ENCODE measurements at regions not wholly inside any gene's neighbourhood (a gene's known extent, or its start where the extent isn't known, plus 50 kb on each side); places are given as distances from the start of the nearest gene placed in this dataset.

DNA sequence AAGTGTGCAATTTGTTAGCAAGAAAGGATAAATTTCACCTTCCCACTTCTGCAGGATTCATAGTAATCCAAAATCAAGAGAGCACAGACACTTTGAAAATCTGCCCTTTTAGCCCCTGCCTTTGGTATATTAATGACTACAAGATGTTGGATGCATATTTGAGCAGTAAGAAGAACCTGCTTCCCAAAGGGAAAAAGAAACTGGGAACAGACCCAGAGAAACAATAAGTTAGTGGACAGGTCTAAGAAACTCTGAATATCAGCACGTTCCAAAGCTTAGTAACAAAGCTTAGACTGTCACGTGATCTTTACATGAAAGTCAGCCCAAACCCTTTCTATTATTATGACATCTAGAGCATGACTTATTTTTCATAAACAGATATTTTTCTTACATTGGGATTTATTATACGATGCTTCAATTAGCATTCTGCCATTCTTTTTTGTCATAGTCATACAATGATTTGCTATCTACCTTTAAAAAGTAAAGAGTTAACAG lies 390.9 kb upstream of the ADGRL2 start:
- no peaks in the 10 kb centered on the region for H3K27me3 Mint-ChIP-seq
- ChIA-PET POLR2A (no interaction called here), CTCF (no interaction called here)
- no peak overlapping the region for H3K27ac Mint-ChIP-seq
- H3K36me3 Mint-ChIP-seq (ENCODE audit: low read depth) = no peaks in the 10 kb centered on the region
- DNase-seq = no peak
- H3K9me3 Mint-ChIP-seq = no peaks in the 10 kb centered on the region
- no peaks in the 10 kb centered on the region for H3K4me1 Mint-ChIP-seq
- no peak overlapping the region for H3K4me3 Mint-ChIP-seq

DNA sequence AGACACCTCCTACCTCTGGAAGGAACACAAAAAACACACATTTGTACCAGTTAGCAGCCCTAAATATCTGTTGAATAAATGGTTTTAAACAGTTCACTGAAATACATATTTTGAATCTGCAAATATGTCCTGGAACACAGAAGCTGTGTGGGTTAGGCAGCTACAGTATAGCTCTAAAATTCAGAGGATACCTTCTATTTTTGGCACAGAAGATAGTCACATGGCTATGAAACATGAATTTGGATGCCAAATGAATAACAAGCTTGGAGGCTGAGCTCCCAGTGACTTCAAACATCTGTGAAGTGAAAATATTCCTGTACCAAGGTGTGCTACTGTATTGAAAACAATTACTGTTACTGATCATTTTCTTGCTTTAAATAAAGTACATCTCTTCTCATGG lies 391.5 kb upstream of the ADGRL2 start:
- Mint-ChIP-seq H3K27me3 (no peaks in the 10 kb centered on the region), H3K36me3 (ENCODE audit: low read depth) (no peaks in the 10 kb centered on the region), H3K27ac (no peak overlapping the region), H3K9me3 (no peaks in the 10 kb centered on the region), H3K4me1 (no peaks in the 10 kb centered on the region), H3K4me3 (no peak overlapping the region)
- POLR2A ChIA-PET = no interaction called here
- DNase-seq = no peak
- CTCF ChIA-PET = no interaction called here

DNA sequence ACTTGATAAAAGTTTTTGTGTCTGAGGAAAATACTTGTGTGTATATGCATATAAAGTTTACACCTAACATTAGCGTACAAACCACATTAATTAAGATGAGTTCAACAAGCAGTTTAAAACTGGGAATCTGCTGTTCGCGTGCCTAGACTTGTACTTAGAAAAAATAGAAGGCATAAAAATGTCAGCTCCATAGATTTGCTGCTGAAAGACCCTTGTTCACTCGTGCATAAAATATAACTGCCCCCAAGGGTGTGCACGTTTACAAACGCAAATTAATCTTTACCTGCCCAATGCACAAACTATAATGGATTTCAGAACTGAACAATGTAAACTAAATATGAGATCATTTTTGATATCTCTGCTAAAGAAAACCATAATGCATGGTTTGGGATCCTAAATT lies 392.3 kb upstream of the ADGRL2 start:
- H3K27ac Mint-ChIP-seq = no peak overlapping the region
- CTCF ChIA-PET = no interaction called here
- no peak overlapping the region for H3K4me3 Mint-ChIP-seq
- no peak for DNase-seq
- H3K36me3 Mint-ChIP-seq (ENCODE audit: low read depth) = no peaks in the 10 kb centered on the region
- POLR2A ChIA-PET = no interaction called here
- H3K9me3 Mint-ChIP-seq = no peaks in the 10 kb centered on the region
- no peaks in the 10 kb centered on the region for H3K4me1 Mint-ChIP-seq
- H3K27me3 Mint-ChIP-seq = no peaks in the 10 kb centered on the region

DNA sequence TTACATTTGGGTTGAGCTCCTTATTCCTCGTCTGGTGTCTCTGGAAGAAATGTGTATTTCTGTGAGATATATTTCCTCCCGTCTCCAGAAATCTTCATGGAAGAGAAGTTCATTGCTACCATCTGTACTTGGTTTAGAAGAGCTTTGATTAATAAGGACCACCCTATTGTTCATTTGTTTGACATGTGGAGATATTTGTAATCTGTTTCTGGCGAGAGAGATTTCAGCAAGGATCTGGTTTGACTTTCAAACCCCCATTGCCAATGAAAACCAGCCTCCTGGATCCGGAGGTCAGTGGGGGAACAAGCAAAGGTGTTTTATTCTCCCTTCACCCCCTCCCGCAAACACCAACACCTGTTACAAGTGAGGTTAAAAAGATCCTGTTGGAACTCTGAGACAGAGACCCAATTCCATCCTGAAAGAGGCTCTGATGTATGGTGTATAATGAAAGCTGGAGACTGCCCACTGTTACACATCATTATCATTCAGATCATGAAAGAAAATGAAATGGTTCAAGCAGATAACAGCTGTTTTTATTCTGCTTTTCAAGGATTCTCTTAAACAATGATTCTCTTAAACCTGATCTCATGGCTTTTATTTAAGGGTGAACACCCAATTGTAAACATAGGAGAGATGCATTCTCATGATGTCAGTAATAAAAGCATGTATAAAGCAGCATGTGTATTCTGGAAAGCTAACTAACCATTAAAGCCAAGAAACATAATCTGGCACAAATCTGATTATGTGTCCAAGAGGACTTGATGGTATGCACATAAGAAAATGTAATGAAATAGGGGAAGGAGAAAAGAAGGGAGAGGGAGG lies 393.5 kb upstream of the ADGRL2 start:
- H3K4me3 Mint-ChIP-seq = no peak overlapping the region
- ChIA-PET POLR2A (no interaction called here), CTCF (no interaction called here)
- DNase-seq = no peak
- no peak overlapping the region for H3K27ac Mint-ChIP-seq
- H3K27me3 Mint-ChIP-seq = no peaks in the 10 kb centered on the region
- H3K4me1 Mint-ChIP-seq = no peaks in the 10 kb centered on the region
- H3K36me3 Mint-ChIP-seq (ENCODE audit: low read depth) = no peaks in the 10 kb centered on the region
- H3K9me3 Mint-ChIP-seq = no peaks in the 10 kb centered on the region

DNA sequence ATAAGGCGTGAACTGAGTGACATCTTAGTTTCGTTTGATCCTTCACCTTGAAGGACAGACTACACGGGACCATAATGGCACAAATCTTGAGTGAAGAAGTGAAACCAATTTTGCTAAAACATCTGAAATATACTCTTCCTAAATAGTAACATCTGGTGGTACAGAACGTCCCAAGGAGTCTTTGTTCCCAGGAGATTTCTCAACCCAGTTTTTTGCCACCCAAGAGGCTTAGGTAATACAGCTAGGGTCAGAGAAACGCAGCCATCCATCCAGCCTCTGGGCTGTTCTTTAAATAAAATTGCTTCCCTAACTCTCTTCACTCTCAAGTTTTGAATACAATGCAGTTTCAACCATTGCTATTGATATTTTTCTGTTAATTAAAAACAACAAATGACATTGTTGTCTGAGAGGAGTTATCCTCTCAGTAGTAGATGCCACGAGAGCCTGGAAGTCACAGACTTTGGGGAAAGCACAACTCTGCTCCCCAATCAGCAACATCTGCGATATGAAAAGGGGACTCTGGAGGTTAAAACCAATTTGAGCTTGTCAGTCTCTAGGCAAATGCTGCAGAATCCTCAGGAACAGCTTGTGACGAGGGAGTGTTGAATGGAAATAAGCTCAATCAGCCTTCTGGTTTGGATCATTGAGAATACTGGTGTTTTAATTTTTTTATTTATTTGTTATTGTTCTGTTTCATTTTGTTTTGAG lies 394.3 kb upstream of the ADGRL2 start:
- Mint-ChIP-seq H3K36me3 (ENCODE audit: low read depth) (no peaks in the 10 kb centered on the region), H3K27ac (no peak overlapping the region), H3K9me3 (no peaks in the 10 kb centered on the region), H3K4me1 (no peaks in the 10 kb centered on the region), H3K27me3 (no peaks in the 10 kb centered on the region), H3K4me3 (no peak overlapping the region)
- no peak for DNase-seq
- CTCF ChIA-PET = no interaction called here
- POLR2A ChIA-PET = no interaction called here

DNA sequence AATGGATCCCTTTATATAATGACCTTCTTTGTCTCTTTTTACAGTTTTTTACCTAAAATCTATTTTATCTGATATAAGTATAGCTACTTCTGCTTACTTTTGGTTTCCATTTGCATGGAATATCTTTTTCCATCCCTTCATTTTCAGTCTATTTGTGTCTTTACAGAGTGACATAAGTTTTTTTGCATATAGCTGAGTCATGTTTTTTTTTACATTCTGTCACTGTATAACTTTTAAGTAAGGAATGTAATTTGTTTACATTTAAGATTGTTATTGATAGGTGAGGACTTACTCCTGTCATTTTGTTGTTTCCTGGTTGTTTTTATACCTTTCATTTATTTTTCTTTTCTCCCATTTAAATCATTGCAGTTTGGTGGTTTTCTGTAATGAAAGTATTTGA lies 402.7 kb upstream of the ADGRL2 start:
- H3K4me1 Mint-ChIP-seq = no peaks in the 10 kb centered on the region
- H3K27ac Mint-ChIP-seq = no peak overlapping the region
- H3K4me3 Mint-ChIP-seq = no peak overlapping the region
- ChIA-PET CTCF (no interaction called here), POLR2A (no interaction called here)
- no peaks in the 10 kb centered on the region for H3K36me3 Mint-ChIP-seq (ENCODE audit: low read depth)
- no peaks in the 10 kb centered on the region for H3K27me3 Mint-ChIP-seq
- peaks cover 16% of the 10 kb centered on the region for H3K9me3 Mint-ChIP-seq
- DNase-seq = no peak

DNA sequence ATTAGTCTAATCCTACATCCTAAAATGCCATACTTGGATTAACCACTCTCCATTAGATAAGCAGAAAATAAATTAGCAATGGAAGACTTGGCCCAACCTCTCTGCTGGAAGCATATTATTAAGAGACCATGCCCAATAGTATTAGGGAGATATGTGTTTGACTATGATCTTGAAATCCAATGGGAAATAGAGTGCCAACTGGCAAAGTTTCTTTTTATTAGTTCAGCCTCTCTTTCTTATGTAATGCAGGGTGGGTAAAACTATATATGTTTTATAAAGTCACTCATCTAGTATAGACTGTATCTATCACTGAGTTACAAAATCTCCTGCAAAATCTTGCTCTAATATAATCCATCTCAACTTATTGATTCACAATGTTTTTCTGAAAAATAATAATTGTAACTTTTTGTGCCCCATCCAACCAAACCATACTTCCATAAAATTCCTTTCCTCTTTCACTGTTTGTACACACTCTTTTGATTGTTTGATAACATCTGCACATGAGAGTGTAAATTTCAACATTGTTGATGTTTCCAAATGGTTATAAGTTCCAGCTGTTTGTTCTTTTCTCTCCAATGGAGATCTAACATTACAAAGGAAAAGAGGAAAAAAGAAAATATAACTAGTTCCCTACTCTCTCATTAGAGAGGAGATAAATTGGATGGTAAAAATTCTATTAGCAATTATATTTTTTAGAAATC lies 408.1 kb upstream of the ADGRL2 start:
- ChIA-PET CTCF (no interaction called here), POLR2A (no interaction called here)
- no peaks in the 10 kb centered on the region for H3K36me3 Mint-ChIP-seq (ENCODE audit: low read depth)
- H3K4me3 Mint-ChIP-seq = no peak overlapping the region
- peaks cover 3% of the 10 kb centered on the region for H3K9me3 Mint-ChIP-seq
- no peak overlapping the region for H3K27ac Mint-ChIP-seq
- H3K27me3 Mint-ChIP-seq = no peaks in the 10 kb centered on the region
- no peaks in the 10 kb centered on the region for H3K4me1 Mint-ChIP-seq
- DNase-seq = no peak

DNA sequence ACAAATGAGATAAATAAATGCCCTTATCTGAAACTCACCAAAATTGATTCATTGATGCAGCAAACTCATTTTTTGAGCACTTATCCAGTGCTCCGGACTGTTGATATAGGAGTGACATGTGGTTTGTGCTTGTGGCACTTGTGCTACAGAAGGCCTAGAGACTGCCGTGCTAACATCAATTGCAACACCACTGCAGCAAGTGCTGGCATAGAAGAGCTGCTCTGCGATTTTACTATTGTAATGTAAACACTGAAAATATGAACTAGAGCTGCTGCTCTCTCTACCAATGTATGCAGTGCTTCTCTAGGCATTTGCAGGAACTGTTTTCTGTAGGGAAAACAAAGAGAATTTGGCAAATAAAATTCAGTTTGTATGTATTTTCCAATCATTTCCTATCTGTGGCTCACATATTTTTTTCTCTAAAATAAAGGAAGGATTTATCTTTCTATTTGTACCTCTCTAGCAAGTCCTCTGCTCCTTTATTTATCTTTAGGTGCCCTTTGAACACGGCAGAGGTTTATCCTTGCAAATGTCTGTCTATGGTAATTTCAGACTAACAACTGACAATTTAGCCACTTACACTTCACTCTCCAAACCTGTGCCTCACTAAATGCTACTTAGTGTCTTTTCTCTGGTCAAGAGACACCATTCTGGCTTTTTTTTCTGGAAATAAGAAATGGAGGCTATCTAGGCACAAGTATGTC lies 409.5 kb upstream of the ADGRL2 start:
- POLR2A ChIA-PET = no interaction called here
- Mint-ChIP-seq H3K27ac (no peak overlapping the region), H3K4me1 (no peaks in the 10 kb centered on the region), H3K4me3 (no peak overlapping the region), H3K36me3 (ENCODE audit: low read depth) (no peaks in the 10 kb centered on the region), H3K27me3 (no peaks in the 10 kb centered on the region), H3K9me3 (peaks cover 3% of the 10 kb centered on the region)
- DNase-seq = no peak
- CTCF ChIA-PET = interaction anchor here (0.6 kb wide), 1 partner anchor 394 kb away, joined by 4 read pairs; no protein-coding TSS in a partner anchor

DNA sequence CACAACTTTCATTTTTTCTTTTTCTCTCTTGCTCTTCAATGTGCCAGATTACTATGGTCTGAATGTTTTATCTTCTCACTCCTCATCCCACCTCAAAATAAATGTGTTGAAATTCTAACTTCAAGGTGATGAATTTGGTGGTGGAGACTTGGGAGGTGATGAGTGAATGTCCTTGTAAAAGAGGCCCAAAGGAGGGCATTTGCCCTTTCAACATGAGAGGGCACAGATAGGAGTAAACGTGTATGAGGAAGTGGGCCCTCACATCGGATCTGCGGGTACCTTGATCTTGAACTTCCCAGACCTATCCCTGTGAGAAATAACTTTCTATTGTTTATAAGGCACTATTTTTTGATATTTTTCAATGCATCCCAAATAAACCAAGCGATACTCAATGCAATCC lies 412.3 kb upstream of the ADGRL2 start:
- ChIA-PET CTCF (no interaction called here), POLR2A (no interaction called here)
- no peak for DNase-seq
- H3K4me1 Mint-ChIP-seq = no peaks in the 10 kb centered on the region
- H3K9me3 Mint-ChIP-seq = peaks cover 3% of the 10 kb centered on the region
- no peaks in the 10 kb centered on the region for H3K27me3 Mint-ChIP-seq
- no peak overlapping the region for H3K27ac Mint-ChIP-seq
- H3K36me3 Mint-ChIP-seq (ENCODE audit: low read depth) = no peaks in the 10 kb centered on the region
- H3K4me3 Mint-ChIP-seq = no peak overlapping the region

DNA sequence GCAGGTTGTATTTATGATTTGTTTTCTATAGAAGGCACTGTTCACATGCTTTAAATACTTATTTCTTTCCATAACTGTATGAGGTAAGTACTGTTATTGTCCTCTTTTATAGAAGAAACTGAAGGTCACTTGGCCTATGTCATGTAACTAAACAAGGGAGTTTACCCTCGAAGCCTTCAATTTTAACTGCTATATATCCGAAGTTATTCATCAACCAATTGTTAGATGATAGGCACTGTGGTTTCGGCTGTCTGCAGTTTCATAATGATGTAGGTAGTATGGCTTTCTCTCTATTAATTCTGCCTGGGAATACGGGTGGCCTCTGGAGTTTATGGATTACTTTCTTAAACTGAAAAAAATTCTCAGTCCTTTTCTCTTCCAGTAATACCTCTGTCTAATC lies 413.3 kb upstream of the ADGRL2 start:
- no peaks in the 10 kb centered on the region for H3K27me3 Mint-ChIP-seq
- ChIA-PET POLR2A (no interaction called here), CTCF (no interaction called here)
- no peak for DNase-seq
- peaks cover 3% of the 10 kb centered on the region for H3K9me3 Mint-ChIP-seq
- H3K27ac Mint-ChIP-seq = no peak overlapping the region
- H3K36me3 Mint-ChIP-seq (ENCODE audit: low read depth) = no peaks in the 10 kb centered on the region
- H3K4me3 Mint-ChIP-seq = no peak overlapping the region
- H3K4me1 Mint-ChIP-seq = no peaks in the 10 kb centered on the region

DNA sequence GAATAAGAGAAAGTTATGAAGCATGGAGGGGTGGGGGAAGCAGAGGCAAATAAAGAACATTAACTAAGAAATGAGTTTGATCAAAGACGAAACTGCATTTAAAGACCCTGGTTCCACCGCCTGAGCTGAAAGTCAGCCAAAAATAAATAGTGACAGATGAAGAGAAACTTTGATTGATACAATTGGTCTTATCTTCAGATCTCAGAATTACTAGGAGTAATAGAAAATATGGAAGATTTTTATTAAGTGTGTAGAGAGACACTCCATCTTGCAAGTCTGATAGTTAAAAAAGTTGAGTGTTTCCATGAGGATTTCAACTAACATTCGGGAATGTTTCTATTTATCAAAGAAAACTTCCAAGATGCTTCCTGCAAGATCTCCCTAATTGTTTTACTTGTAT lies 418.2 kb upstream of the ADGRL2 start:
- ChIA-PET POLR2A (no interaction called here), CTCF (no interaction called here)
- no peak overlapping the region for H3K27ac Mint-ChIP-seq
- no peaks in the 10 kb centered on the region for H3K36me3 Mint-ChIP-seq (ENCODE audit: low read depth)
- H3K9me3 Mint-ChIP-seq = no peaks in the 10 kb centered on the region
- DNase-seq = no peak
- H3K4me3 Mint-ChIP-seq = no peak overlapping the region
- no peaks in the 10 kb centered on the region for H3K27me3 Mint-ChIP-seq
- no peaks in the 10 kb centered on the region for H3K4me1 Mint-ChIP-seq

DNA sequence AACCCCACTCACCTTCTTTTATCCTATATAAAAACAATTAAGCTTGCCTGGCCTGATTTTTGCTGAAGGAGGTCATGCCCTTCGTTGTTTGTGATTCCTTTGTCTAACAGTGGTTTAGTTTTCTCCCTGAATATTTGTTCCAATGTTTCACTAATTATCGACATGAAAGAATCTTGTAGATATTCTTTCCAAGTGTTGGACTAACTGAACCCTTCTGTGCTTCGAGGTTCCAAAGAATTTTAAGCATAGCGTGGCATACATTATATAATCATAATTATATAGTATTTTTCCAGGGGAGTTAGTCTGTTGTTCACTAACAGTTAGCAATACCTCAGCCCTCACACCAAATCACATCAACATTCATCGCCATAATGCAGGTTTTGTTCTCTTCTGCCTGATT lies 418.9 kb upstream of the ADGRL2 start:
- POLR2A ChIA-PET = no interaction called here
- no peak for DNase-seq
- Mint-ChIP-seq H3K27me3 (no peaks in the 10 kb centered on the region), H3K27ac (no peak overlapping the region), H3K4me3 (no peak overlapping the region), H3K36me3 (ENCODE audit: low read depth) (no peaks in the 10 kb centered on the region), H3K9me3 (no peaks in the 10 kb centered on the region), H3K4me1 (no peaks in the 10 kb centered on the region)
- CTCF ChIA-PET = no interaction called here

DNA sequence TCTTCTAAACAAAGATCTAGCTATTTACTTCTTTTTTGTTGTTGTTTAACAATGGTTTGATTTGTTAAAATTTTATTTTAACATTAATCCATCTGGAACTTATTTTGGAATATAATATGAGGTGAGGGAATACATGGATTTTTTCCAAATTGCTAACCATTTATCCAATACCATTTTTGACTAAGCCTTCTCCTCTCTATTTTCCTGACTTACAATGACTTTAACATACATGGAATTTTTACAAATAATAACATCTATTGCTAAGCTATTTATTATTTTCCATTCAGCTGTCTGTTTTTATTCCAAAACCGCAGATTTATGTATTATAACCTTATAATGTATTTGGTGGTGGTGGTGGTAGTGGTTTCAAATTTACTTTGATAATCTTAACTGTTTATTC lies 420.3 kb upstream of the ADGRL2 start:
- POLR2A ChIA-PET = no interaction called here
- no peaks in the 10 kb centered on the region for H3K36me3 Mint-ChIP-seq (ENCODE audit: low read depth)
- no peaks in the 10 kb centered on the region for H3K9me3 Mint-ChIP-seq
- no peaks in the 10 kb centered on the region for H3K27me3 Mint-ChIP-seq
- no peaks in the 10 kb centered on the region for H3K4me1 Mint-ChIP-seq
- H3K27ac Mint-ChIP-seq = no peak overlapping the region
- CTCF ChIA-PET = no interaction called here
- DNase-seq = no peak
- H3K4me3 Mint-ChIP-seq = no peak overlapping the region
